OCI-LY1 (cell line): ENCODE measurements at regions not wholly inside any gene's neighbourhood (a gene's known extent, or its start where the extent isn't known, plus 50 kb on each side); places are given as distances from the start of the nearest gene placed in this dataset.

Source experiments
- H2AFZ ChIP-seq: fragments of 200-600 bp; sonication (generic), shearing (Covaris generic); 2 replicates; pipeline ENCODE4 v1.6.0; 2014; ENCODE audit warnings: antibody characterized with exemption, mild to moderate bottlenecking, low read length
- H3F3A ChIP-seq: fragments of 200-600 bp; sonication (generic), shearing (Covaris generic); 2 replicates; pipeline ENCODE4 v1.6.0; 2014; ENCODE audit warnings: mild to moderate bottlenecking, antibody characterized with exemption, low read length, moderate library complexity; ENCODE audit not compliant: insufficient read depth
- H3K27ac ChIP-seq: fragments of 200-600 bp; sonication (generic); 2 replicates; pipeline ENCODE4 v1.5.1; 2014; ENCODE audit warnings: low read length, mixed run types, mild to moderate bottlenecking, low read depth; ENCODE audit not compliant: poor library complexity, severe bottlenecking
- H3K27me3 ChIP-seq: fragments of 200-600 bp; sonication (generic); 2 replicates; pipeline ENCODE4 v1.6.0; 2014; ENCODE audit warnings: antibody characterized with exemption, mild to moderate bottlenecking, low read length, moderate library complexity; ENCODE audit not compliant: insufficient read depth
- H3K36me3 ChIP-seq: fragments of 200-600 bp; sonication (generic); 2 replicates; pipeline ENCODE4 v1.6.1; 2014; ENCODE audit warnings: mild to moderate bottlenecking, antibody characterized with exemption, low read length, moderate library complexity, mixed read lengths; ENCODE audit not compliant: insufficient read depth
- H3K4me1 ChIP-seq: fragments of 200-600 bp; sonication (generic); 2 replicates; pipeline ENCODE4 v1.5.1; 2014; ENCODE audit warnings: mild to moderate bottlenecking, low read length, moderate library complexity; ENCODE audit not compliant: insufficient read depth, severe bottlenecking
- H3K4me2 ChIP-seq: fragments of 200-600 bp; sonication (generic), shearing (Covaris generic); 2 replicates; pipeline ENCODE4 v1.6.1; 2014; ENCODE audit warnings: low read length
- H3K4me3 ChIP-seq: fragments of 200-600 bp; sonication (generic); 2 replicates; pipeline ENCODE4 v1.5.1; 2014; ENCODE audit warnings: low read length, low read depth, mild to moderate bottlenecking, mixed read lengths; ENCODE audit not compliant: poor library complexity, severe bottlenecking
- H3K79me2 ChIP-seq: fragments of 200-600 bp; shearing (Covaris generic); 2 replicates; pipeline ENCODE4 v1.6.1; 2016; ENCODE audit warnings: mixed run types, low read length, mixed read lengths; ENCODE audit not compliant: insufficient read depth
- H3K9ac ChIP-seq: fragments of 200-600 bp; sonication (generic), shearing (Covaris generic); 2 replicates; pipeline ENCODE4 v1.6.1; 2014; ENCODE audit warnings: mild to moderate bottlenecking, low read length, mixed read lengths
- H3K9me2 ChIP-seq: fragments of 200-600 bp; sonication (generic), shearing (Covaris generic); 2 replicates; pipeline ENCODE4 v1.6.1; 2014; ENCODE audit warnings: low read depth, mild to moderate bottlenecking, low read length, mixed read lengths
- H3K9me3 ChIP-seq: fragments of 200-600 bp; shearing (Covaris generic); 2 replicates; pipeline ENCODE4 v1.6.1; 2014; ENCODE audit warnings: low read length, mixed read lengths
- H4K20me1 ChIP-seq: fragments of 200-600 bp; sonication (generic), shearing (Covaris generic); 2 replicates; pipeline ENCODE4 v1.6.0; 2016; ENCODE audit warnings: mild to moderate bottlenecking, low read length; ENCODE audit not compliant: insufficient read depth
- CTCF ChIP-seq: fragments of 200-600 bp; sonication (generic), shearing (Covaris generic); IDR thresholded peaks from 2 replicates; pipeline ENCODE4 v1.5.1; 2017; ENCODE audit warnings: mild to moderate bottlenecking, antibody characterized with exemption, low read length, moderate library complexity, mixed read lengths
- EZH2 ChIP-seq: fragments of 200-600 bp; sonication (generic), shearing (Covaris generic); IDR thresholded peaks from 2 replicates; pipeline ENCODE4 v1.8.0; 2017; ENCODE audit warnings: borderline replicate concordance, mixed run types, mild to moderate bottlenecking, antibody characterized with exemption, low read length, moderate library complexity, mixed read lengths

GRCh38 chr6:1509241-1509640, 100.5 kb upstream of the FOXC1 start:
- no peaks in the 10 kb centered on the region for H3K9me3 ChIP-seq

GRCh38 chr6:1510239-1510638, 99.5 kb upstream of the FOXC1 start:
- Histone ChIP-seq H4K20me1 (no peaks in the 10 kb centered on the region), H3K27me3 (no peaks in the 10 kb centered on the region), H3K79me2 (no peaks in the 10 kb centered on the region), H3K9ac (no peak overlapping the region), H2AFZ (no peak overlapping the region), H3F3A (no peaks in the 10 kb centered on the region), H3K4me3 (no peak overlapping the region), H3K36me3 (no peaks in the 10 kb centered on the region), H3K4me2 (no peak overlapping the region), H3K4me1 (no peaks in the 10 kb centered on the region), H3K9me2 (no peaks in the 10 kb centered on the region), H3K27ac (no peak overlapping the region), H3K9me3 (no peaks in the 10 kb centered on the region)
- TF ChIP-seq CTCF (no peak), EZH2 (no peak)

More at GRCh38 chr6:1509241-1509640, 100.5 kb upstream of the FOXC1 start:
- no peak overlapping the region for H3K27ac ChIP-seq
- H3F3A ChIP-seq = no peaks in the 10 kb centered on the region
- no peaks in the 10 kb centered on the region for H4K20me1 ChIP-seq
- H3K36me3 ChIP-seq = no peaks in the 10 kb centered on the region
- H2AFZ ChIP-seq = no peak overlapping the region
- no peak overlapping the region for H3K4me2 ChIP-seq
- no peaks in the 10 kb centered on the region for H3K27me3 ChIP-seq
- no peak overlapping the region for H3K4me3 ChIP-seq
- no peak overlapping the region for H3K9ac ChIP-seq
- H3K4me1 ChIP-seq = no peaks in the 10 kb centered on the region
- H3K9me2 ChIP-seq = no peaks in the 10 kb centered on the region
- no peaks in the 10 kb centered on the region for H3K79me2 ChIP-seq
- TF ChIP-seq CTCF (no peak), EZH2 (no peak)

- H3K4me2 ChIP-seq = no peak overlapping the region
- TF ChIP-seq CTCF = no peak
- TF ChIP-seq EZH2 = no peak
- H3F3A ChIP-seq = no peaks in the 10 kb centered on the region
- no peaks in the 10 kb centered on the region for H3K9me2 ChIP-seq
- no peak overlapping the region for H3K9ac ChIP-seq
- no peaks in the 10 kb centered on the region for H3K79me2 ChIP-seq
- H3K4me1 ChIP-seq = no peaks in the 10 kb centered on the region
- no peaks in the 10 kb centered on the region for H3K36me3 ChIP-seq
- H3K27me3 ChIP-seq = no peaks in the 10 kb centered on the region
- H3K4me3 ChIP-seq = no peak overlapping the region
- H4K20me1 ChIP-seq = no peaks in the 10 kb centered on the region
- no peak overlapping the region for H2AFZ ChIP-seq
- H3K27ac ChIP-seq = no peak overlapping the region
- no peaks in the 10 kb centered on the region for H3K9me3 ChIP-seq
Measured at GRCh38 chr6:1513215-1513780, 96.4 kb upstream of the FOXC1 start.
